Kidney capillary endothelial cell (primary cell): ENCODE measurements at regions not wholly inside any gene's neighbourhood (a gene's known extent, or its start where the extent isn't known, plus 50 kb on each side); places are given as distances from the start of the nearest gene placed in this dataset.
A peak's percentile ranks its signal among the peaks of the same experiment; 100 is the strongest.

ENCODE experiments used
- DNase-seq: peaks from one replicate; pipeline ENCODE4 v3.0.0-alpha.2; 2018; ENCODE audit warnings: low spot score

DNA sequence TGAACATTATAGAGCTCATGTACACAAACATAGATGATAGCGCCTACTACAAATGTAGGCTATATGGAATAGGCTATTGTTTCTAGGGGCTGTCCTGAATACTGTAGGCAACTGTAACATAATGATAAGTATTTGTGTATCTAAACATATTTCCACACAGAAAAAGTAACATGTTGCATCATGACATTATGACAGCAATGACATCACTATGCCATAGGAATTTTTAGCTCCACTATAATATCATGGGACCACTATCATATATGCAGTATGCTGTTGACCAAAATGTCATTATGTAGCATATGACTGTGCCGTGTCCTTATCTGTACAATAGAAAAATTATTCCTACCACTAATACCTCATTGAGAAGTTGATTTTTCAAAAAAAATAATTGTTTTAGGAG, 96.7 kb upstream of the SSTR1 start:
- DNase-seq = no peak

GRCh38 chr14:38113546-38113945, 94.2 kb upstream of the SSTR1 start:
- DNase-seq = no peak

DNA sequence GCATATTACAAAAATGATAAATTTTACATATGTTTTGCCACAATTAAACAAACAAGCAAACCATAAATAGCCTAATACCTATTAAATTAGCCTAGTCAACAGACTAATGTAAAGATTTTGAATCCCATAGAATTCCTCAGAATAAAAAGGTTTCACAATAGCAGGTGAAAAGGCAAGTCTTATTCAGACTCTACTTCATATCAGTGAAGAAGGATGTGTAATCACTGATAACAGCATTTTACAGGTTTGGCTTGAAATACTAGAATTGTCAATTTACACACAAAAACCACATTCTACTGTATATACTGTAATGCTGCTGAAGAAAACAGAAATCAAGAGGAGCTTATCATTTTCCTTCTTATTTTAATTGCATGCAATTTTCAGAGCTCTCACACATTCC, 90.8 kb upstream of the SSTR1 start:
- DNase-seq = no peak

GRCh38 chr14:38120109-38120508, 87.6 kb upstream of the SSTR1 start:
- DNase-seq = no peak

GRCh38 chr14:38121320-38122020, 86.2 kb upstream of the SSTR1 start:
- DNase-seq = no peak

- DNase-seq = no peak
These were observed 85.5 kb upstream of the SSTR1 start for GRCh38 chr14:38122241-38122640.

- DNase-seq = no peak
These were observed 83.2 kb upstream of the SSTR1 start for GRCh38 chr14:38124506-38124905.

DNA sequence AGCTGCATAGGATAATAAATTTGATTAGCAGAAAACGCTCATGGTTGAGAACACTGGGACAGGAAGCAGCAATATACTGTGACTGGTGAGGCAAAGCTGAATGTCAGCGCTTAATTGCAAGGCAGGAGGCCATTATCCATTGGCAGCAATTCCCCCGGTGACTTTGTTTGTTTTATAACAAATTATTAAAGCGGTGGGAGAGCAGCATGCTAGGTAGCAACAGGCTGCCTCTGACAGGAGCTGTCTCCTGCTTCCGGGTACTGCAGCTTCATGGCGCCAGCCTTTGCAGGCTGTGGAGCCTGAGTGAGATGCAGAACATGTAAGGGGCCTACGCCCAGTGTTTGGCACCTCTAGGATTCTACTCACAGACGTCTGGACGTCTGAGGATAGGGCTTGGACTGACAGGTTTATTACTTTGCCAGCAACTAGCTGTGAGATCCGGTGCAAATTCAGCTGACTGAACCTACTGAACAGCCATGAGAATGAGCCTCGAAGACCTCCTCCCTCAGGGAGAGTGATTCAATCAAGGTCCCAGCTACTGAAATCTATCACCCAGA, 82.1 kb upstream of the SSTR1 start:
- DNase-seq = no peak

DNA sequence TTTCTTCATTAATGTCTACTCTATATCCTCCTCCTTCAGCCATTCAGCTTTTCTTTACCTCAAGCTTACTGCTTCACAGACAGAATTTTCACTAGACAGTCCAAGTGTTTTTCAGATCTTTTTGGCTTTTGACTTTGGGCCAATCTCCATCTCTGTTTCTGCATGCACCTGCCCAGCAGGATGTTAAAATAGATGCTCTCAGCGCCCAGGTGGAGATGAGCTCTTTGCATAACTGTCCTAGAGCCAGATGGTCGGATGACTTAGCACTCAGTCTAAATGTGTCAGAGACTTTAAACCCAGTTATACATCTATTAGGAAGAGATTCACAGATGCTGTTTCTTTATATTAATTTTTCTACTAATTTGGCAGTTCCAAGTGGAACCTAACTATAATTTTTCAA, 80.3 kb upstream of the SSTR1 start:
- no peak for DNase-seq

GRCh38 chr14:38127784-38128183, 79.9 kb upstream of the SSTR1 start:
- DNase-seq = no peak

DNA sequence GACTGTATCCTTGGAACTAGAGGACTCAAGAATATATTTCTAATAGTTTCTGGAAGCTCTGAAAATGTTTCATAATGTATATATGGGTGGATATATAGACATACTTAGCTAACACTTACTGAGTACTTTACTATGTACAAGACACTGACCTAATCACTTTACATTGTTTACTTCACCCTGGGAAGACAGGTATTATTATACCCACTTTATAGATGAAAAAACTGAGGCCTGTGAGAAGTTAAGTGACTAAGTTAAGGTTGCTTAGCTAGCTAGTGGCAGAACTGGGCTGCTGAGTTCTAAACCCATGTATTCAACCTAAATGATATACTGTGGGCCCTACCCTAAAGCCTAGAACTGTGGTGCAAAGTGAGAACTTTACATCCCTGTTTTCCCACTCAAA, 79.1 kb upstream of the SSTR1 start:
- DNase-seq = no peak

DNA sequence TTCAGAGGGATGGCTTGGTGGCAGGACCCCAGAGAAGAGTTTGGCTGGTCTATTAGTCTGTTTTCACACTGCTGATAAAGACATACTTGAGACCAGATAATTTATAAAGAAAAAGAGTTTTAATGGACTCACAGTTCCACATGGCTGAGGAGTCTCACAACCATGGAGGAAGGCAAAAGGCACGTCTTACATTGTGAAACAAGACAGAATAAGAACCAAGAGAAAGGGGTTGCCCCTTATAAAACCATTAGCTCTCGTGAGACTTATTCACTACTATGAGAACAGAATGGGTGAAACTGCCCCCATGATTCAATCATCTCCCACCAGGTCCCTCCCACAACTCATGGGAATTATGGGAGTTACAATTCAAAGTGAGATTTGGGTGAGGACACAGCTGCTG, 78.5 kb upstream of the SSTR1 start:
- DNase-seq = no peak

DNA sequence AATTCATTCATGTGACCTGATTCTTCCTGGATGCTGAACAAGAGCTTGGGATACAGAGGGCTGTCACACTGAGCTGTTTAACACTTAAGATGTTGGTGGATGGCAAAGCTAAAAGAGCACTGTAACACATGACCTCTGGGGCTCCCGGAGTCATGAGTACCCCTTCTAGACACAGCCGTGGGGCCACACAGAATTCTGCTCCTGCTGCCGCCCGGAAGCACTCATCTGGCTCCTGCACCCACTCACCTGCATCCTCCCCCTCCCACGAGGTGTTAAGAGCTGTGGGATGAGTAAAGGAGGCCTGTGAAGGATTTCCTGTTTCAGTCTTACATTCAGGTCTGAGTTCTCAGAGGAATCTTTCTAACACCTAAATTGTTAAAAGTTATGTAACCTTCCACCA, 78.0 kb upstream of the SSTR1 start:
- no peak for DNase-seq

DNA sequence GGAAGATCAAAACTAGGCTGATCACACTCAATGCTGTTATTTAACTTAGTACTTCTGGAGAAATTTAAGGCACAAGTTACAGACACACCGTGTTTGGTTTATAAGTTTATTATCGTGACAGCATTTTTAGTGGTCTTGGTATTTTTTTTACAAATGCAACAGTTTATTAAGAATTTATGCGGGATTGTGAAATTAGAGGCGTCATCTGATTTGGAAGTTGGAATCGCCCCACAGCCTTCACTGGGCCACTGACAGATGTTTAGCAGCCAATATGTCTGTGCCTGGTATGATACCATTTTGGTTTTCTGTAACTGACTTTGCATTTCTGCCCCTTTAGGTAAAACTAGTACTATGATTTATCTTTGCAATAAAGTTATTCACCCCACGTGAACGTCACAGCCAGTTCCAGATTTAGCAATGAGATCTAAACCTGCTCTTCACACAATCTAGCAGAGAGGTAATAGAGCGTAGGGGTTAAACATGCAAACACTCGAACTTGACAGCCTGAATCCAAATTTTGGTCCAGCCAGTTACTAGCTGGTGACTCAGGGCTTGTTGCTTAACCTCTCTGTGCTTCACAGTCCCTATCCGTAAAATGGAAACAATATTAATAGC, 73.2 kb upstream of the SSTR1 start:
- DNase-seq = no peak

DNA sequence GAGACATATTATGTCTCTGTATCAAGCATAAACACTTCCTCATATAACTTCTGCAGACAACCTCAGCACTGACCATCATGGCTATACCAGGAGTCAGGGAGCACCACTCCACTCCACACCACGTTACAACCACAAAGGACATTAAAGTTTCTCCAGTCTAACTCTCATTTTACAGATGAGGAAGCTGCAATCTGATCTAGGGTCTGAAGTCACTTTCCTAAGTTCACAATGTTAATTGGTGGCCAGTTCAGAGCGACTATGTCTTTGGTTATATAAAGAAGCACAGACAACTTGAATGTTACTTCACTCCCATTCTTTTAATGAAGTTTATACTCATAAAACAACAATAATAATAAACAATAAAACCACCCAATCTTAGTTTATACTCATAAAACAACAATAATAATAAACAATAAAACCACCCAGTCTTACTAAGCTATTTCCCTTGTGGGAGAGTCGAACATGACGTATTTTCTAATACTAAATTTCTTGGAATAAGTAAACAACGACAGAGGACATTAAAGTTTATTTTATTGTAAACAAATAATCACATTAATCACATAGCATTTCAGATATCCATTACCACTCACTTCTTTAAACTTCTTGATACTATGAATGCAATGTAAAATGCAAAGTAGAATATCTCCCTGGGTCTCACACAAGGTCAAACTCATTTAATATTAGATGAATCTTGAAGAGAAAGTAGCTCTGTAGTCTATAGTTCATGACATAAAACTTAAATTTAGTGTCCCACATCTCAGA, 72.4 kb upstream of the SSTR1 start:
- no peak for DNase-seq

- no peak for DNase-seq
These were observed 70.7 kb upstream of the SSTR1 start for GRCh38 chr14:38137005-38137404.

DNA sequence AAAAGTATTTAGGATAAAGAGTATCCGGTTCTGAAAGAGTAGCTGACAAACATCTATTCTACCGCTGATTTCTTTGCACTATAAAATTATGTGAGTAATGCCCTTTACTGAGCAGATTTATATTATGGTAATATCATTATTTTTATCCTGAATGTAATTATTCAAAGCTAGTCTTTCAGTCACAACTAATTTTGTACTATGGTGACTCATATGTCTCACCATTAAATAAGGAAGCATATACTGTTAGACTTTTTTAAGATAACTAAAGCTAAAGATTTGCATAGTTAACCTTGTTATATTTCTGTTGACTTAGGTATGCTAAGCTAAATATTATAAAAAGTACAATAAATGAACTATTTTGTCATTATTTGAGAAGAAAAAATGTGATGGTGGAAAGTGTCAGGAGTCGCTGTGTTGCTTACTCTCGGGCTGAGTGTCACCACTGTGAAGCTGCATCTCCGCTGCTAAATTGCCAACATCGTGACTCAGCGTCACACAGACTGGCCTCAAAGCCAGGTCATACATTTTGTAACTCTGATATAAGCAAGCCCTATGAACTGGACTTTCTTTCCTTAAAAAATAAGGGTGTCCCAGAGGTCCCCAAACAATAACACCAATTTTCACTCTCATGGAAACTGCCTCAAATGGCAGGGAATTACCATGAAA, 69.1 kb upstream of the SSTR1 start:
- DNase-seq = no peak

GRCh38 chr14:38139926-38140325, 67.8 kb upstream of the SSTR1 start:
- no peak for DNase-seq

DNA sequence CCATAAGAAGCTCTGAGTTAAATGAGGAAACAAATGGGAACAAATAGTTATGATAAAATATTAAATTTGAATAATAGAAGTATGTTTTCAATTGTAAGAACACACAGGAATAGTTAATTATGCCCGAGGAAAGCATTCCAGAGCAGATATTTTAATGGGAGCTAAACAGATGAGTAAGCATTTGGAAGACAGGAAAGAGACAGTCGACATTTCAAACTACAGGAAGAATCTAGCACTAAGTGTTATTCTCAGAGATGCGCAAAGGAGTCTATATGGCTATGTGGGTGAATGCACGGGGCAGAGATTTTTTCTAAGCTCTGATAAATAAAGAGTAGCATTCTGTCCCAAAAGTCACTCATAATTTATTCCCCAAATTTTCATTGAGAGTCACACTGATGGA, 64.5 kb upstream of the SSTR1 start:
- no peak for DNase-seq

GRCh38 chr14:38143659-38144505, 63.8 kb upstream of the SSTR1 start:
- peak; percentile 14 for DNase-seq

DNA sequence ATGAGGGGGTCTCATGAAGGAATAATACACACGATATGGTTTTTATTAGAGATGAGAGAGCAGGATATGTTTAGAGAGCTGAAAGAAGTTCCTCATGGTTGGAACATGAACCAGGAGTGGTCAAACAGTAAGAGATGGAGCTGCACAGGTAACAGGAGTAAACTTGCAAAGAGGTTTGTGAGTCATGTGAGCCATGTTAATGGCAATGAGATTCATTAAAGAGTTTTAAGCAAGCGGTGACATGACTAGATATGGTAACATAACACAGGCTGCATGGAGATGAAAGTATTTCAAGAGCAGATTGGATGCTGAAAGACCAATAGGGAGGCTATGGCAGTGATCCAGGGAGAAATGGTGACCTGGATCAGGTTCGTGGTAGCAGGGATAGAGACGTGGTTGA, 62.6 kb upstream of the SSTR1 start:
- no peak for DNase-seq

DNA sequence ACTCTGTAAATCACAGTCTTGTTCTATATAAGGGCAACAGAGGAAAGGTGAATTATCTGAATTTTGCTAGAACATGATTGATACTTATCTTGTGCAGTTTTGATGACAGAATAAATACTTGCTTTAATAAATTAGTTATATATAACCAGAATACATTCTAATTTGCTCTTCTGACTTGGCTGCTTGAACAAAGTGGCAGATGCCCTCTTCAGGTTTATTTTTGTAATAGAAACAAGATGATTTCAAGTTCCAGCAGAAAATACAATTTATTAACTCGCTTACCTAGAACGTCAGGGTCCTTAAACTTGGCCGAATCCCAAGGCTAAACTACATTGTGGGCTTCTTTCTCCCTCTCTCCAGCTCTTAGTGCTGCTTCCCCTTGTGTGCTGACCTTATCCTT, 57.6 kb upstream of the SSTR1 start:
- DNase-seq = no peak
